GM23338 (cell line): ENCODE measurements at regions not wholly inside any gene's neighbourhood (a gene's known extent, or its start where the extent isn't known, plus 50 kb on each side); places are given as distances from the start of the nearest gene placed in this dataset.

Experiments used
- ATAC-seq: fragments of 200-7000 bp; cut with Tn5 transposase; 3 replicates; pipeline ENCODE4 v1.9.1; 2020
- DNase-seq: peaks from one replicate; pipeline ENCODE4 v3.0.0-alpha.2; 2015; ENCODE audit warnings: low spot score
- H2AFZ ChIP-seq: fragments of 200-600 bp; sonication (generic); 2 replicates; pipeline ENCODE4 v1.8.0; 2016; ENCODE audit warnings: antibody characterized with exemption, mild to moderate bottlenecking, moderate library complexity
- H3F3A ChIP-seq: fragments of 200-600 bp; sonication (generic); replicated peaks from 2 replicates; pipeline ENCODE4 v1.8.0; 2017; ENCODE audit warnings: antibody characterized with exemption, mixed run types, low read depth
- H3K27ac ChIP-seq: fragments of 200-600 bp; sonication (generic); 2 replicates; pipeline ENCODE4 v1.6.1; 2016; ENCODE audit warnings: low read depth
- H3K27me3 ChIP-seq: fragments of 200-600 bp; sonication (generic); 2 replicates; pipeline ENCODE4 v1.8.0; 2016; ENCODE audit warnings: mild to moderate bottlenecking, mixed run types, moderate library complexity; ENCODE audit not compliant: insufficient read depth
- H3K36me3 ChIP-seq: fragments of 200-600 bp; sonication (generic); 2 replicates; pipeline ENCODE4 v1.8.0; 2016; ENCODE audit warnings: mild to moderate bottlenecking; ENCODE audit not compliant: insufficient read depth
- H3K4me1 ChIP-seq: fragments of 200-600 bp; sonication (generic); 2 replicates; pipeline ENCODE4 v1.8.0; 2016; ENCODE audit warnings: mild to moderate bottlenecking, moderate library complexity; ENCODE audit not compliant: insufficient read depth
- H3K4me2 ChIP-seq: fragments of 200-600 bp; sonication (generic); 2 replicates; pipeline ENCODE4 v1.7.1; 2017; ENCODE audit warnings: mixed run types
- H3K4me3 ChIP-seq: fragments of 200-600 bp; sonication (generic); 2 replicates; pipeline ENCODE4 v1.6.1; 2016; ENCODE audit warnings: mixed run types
- H3K79me2 ChIP-seq: fragments of 200-600 bp; sonication (generic); replicated peaks from 2 replicates; pipeline ENCODE4 v1.8.0; 2017; ENCODE audit warnings: mild to moderate bottlenecking; ENCODE audit not compliant: insufficient read depth
- H3K9me2 ChIP-seq: fragments of 200-600 bp; sonication (generic); 2 replicates; pipeline ENCODE4 v1.8.0; 2017; ENCODE audit not compliant: insufficient read depth
- H4K20me1 ChIP-seq: fragments of 200-600 bp; sonication (generic); replicated peaks from 2 replicates; pipeline ENCODE4 v1.8.0; 2017; ENCODE audit warnings: mild to moderate bottlenecking; ENCODE audit not compliant: insufficient read depth
- H3K27ac Mint-ChIP-seq: 2 replicates; pipeline ENCODE4 v1.8.0; 2020; ENCODE audit warnings: inconsistent platforms, mild to moderate bottlenecking, moderate library complexity, mixed read lengths
- H3K27me3 Mint-ChIP-seq: 3 replicates; pipeline ENCODE4 v1.8.0; 2022; ENCODE audit warnings: low read depth, mild to moderate bottlenecking, moderate library complexity, mixed read lengths, inconsistent platforms; ENCODE audit not compliant: insufficient read depth, poor library complexity
- H3K36me3 Mint-ChIP-seq: 3 replicates; pipeline ENCODE4 v1.8.0; 2021; ENCODE audit warnings: low read depth, mild to moderate bottlenecking, inconsistent platforms, moderate library complexity, mixed read lengths
- H3K4me1 Mint-ChIP-seq: 3 replicates; pipeline ENCODE4 v1.8.0; 2020; ENCODE audit warnings: mild to moderate bottlenecking, inconsistent platforms, mixed read lengths
- H3K4me3 Mint-ChIP-seq: 3 replicates; pipeline ENCODE4 v1.8.0; 2021; ENCODE audit warnings: moderate library complexity, mild to moderate bottlenecking, inconsistent platforms, mixed read lengths
- H3K9me3 Mint-ChIP-seq: 3 replicates; pipeline ENCODE4 v1.8.0; 2020; ENCODE audit warnings: moderate library complexity, mild to moderate bottlenecking, inconsistent platforms, mixed read lengths
- CREB1 ChIP-seq: fragments of 250-450 bp; sonication (Bioruptor Pico); IDR thresholded peaks from 2 replicates; pipeline ENCODE4 v1.5.0; 2020; ENCODE audit warnings: low read depth, mild to moderate bottlenecking, moderate library complexity
- ETS1 ChIP-seq: IDR thresholded peaks from 2 replicates; pipeline ENCODE4 v1.6.1; 2016; ENCODE audit warnings: antibody characterized with exemption
- EZH2 ChIP-seq: fragments of 200-600 bp; sonication (generic); IDR thresholded peaks from one replicate; pipeline ENCODE4 v1.8.0; 2017; ENCODE audit warnings: antibody characterized with exemption, mild to moderate bottlenecking, low read depth; ENCODE audit not compliant: unreplicated experiment
- JUNB ChIP-seq: IDR thresholded peaks from one replicate; pipeline ENCODE4 v1.6.1; 2016; ENCODE audit warnings: antibody characterized with exemption; ENCODE audit not compliant: unreplicated experiment
- NANOG ChIP-seq: IDR thresholded peaks from 2 replicates; pipeline ENCODE4 v1.6.1; 2016; ENCODE audit warnings: antibody characterized with exemption, borderline replicate concordance
- POLR2AphosphoS5 ChIP-seq: IDR thresholded peaks from 2 replicates; pipeline ENCODE4 v1.6.1; 2016; ENCODE audit warnings: antibody characterized with exemption, low read depth
- STAT1 ChIP-seq: IDR thresholded peaks from one replicate; pipeline ENCODE4 v1.6.1; 2016; ENCODE audit warnings: antibody characterized with exemption; ENCODE audit not compliant: unreplicated experiment
- ZNF114 ChIP-seq: fragments of 250-450 bp; sonication (Bioruptor Pico); IDR thresholded peaks from 2 replicates; pipeline ENCODE4 v1.5.0; 2020; ENCODE audit warnings: mild to moderate bottlenecking, moderate library complexity
- ZNF331 ChIP-seq: fragments of 250-450 bp; sonication (Bioruptor Pico); IDR thresholded peaks from 2 replicates; pipeline ENCODE4 v1.5.0; 2020; ENCODE audit warnings: low read depth, mild to moderate bottlenecking, moderate library complexity
- TF ChIP-seq, protein P1 (sequence below): fragments of 250-450 bp; sonication (Bioruptor Pico); IDR thresholded peaks from 2 replicates; pipeline ENCODE4 v1.5.0; 2020; ENCODE audit warnings: mild to moderate bottlenecking, moderate library complexity
- TF ChIP-seq, protein P2 (sequence below), 2 experiments: fragments of 200-600 bp in 1 of 2; sonication (generic) in 1 of 2; conservative IDR thresholded peaks; 2 replicates each; pipeline versions ENCODE4 v1.5.1 to v1.6.1; 2016 to 2017; ENCODE audit warnings: antibody characterized with exemption in 2 of 2, low read depth in 2 of 2, mild to moderate bottlenecking in 2 of 2, moderate library complexity in 1 of 2
- TF ChIP-seq, protein P3 (sequence below): IDR thresholded peaks from one replicate; pipeline ENCODE4 v1.6.1; 2018; ENCODE audit warnings: antibody characterized with exemption; ENCODE audit not compliant: unreplicated experiment

- Mint-ChIP-seq H3K27ac (no peak overlapping the region), H3K36me3 (no peaks in the 10 kb centered on the region), H3K27me3 (no peaks in the 10 kb centered on the region), H3K4me3 (no peak overlapping the region), H3K9me3 (peaks cover 5% of the 10 kb centered on the region; the same call in 1 of the 3 replicates), H3K4me1 (no peaks in the 10 kb centered on the region)
- Histone ChIP-seq H3K4me2 (no peak overlapping the region), H2AFZ (no peak overlapping the region), H3K27me3 (no peaks in the 10 kb centered on the region), H3K27ac (no peak overlapping the region), H3K4me1 (no peaks in the 10 kb centered on the region), H4K20me1 (no peaks in the 10 kb centered on the region), H3F3A (no peaks in the 10 kb centered on the region), H3K36me3 (no peaks in the 10 kb centered on the region), H3K4me3 (no peak overlapping the region), H3K9me2 (peaks cover 7% of the 10 kb centered on the region), H3K79me2 (no peaks in the 10 kb centered on the region)
- TF ChIP-seq ZNF331 (no peak), POLR2AphosphoS5 (no peak), ZNF114 (CRISPR knock-in tag) (no peak), JUNB (no peak), CREB1 (CRISPR knock-in tag) (no peak), EZH2 (no peak), ETS1 (no peak), STAT1 (no peak), NANOG (no peak)
- TF ChIP-seq, protein P1, sequence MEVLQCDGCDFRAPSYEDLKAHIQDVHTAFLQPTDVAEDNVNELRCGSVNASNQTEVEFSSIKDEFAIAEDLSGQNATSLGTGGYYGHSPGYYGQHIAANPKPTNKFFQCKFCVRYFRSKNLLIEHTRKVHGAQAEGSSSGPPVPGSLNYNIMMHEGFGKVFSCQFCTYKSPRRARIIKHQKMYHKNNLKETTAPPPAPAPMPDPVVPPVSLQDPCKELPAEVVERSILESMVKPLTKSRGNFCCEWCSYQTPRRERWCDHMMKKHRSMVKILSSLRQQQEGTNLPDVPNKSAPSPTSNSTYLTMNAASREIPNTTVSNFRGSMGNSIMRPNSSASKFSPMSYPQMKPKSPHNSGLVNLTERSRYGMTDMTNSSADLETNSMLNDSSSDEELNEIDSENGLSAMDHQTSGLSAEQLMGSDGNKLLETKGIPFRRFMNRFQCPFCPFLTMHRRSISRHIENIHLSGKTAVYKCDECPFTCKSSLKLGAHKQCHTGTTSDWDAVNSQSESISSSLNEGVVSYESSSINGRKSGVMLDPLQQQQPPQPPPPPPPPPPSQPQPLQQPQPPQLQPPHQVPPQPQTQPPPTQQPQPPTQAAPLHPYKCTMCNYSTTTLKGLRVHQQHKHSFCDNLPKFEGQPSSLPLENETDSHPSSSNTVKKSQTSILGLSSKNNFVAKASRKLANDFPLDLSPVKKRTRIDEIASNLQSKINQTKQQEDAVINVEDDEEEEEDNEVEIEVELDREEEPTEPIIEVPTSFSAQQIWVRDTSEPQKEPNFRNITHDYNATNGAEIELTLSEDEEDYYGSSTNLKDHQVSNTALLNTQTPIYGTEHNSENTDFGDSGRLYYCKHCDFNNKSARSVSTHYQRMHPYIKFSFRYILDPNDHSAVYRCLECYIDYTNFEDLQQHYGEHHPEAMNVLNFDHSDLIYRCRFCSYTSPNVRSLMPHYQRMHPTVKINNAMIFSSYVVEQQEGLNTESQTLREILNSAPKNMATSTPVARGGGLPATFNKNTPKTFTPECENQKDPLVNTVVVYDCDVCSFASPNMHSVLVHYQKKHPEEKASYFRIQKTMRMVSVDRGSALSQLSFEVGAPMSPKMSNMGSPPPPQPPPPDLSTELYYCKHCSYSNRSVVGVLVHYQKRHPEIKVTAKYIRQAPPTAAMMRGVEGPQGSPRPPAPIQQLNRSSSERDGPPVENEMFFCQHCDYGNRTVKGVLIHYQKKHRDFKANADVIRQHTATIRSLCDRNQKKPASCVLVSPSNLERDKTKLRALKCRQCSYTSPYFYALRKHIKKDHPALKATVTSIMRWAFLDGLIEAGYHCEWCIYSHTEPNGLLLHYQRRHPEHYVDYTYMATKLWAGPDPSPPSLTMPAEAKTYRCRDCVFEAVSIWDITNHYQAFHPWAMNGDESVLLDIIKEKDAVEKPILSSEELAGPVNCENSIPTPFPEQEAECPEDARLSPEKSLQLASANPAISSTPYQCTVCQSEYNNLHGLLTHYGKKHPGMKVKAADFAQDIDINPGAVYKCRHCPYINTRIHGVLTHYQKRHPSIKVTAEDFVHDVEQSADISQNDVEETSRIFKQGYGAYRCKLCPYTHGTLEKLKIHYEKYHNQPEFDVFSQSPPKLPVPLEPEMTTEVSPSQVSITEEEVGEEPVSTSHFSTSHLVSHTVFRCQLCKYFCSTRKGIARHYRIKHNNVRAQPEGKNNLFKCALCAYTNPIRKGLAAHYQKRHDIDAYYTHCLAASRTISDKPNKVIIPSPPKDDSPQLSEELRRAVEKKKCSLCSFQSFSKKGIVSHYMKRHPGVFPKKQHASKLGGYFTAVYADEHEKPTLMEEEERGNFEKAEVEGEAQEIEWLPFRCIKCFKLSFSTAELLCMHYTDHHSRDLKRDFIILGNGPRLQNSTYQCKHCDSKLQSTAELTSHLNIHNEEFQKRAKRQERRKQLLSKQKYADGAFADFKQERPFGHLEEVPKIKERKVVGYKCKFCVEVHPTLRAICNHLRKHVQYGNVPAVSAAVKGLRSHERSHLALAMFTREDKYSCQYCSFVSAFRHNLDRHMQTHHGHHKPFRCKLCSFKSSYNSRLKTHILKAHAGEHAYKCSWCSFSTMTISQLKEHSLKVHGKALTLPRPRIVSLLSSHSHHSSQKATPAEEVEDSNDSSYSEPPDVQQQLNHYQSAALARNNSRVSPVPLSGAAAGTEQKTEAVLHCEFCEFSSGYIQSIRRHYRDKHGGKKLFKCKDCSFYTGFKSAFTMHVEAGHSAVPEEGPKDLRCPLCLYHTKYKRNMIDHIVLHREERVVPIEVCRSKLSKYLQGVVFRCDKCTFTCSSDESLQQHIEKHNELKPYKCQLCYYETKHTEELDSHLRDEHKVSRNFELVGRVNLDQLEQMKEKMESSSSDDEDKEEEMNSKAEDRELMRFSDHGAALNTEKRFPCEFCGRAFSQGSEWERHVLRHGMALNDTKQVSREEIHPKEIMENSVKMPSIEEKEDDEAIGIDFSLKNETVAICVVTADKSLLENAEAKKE (CRISPR knock-in tag), result no peak
- TF ChIP-seq, protein P2, sequence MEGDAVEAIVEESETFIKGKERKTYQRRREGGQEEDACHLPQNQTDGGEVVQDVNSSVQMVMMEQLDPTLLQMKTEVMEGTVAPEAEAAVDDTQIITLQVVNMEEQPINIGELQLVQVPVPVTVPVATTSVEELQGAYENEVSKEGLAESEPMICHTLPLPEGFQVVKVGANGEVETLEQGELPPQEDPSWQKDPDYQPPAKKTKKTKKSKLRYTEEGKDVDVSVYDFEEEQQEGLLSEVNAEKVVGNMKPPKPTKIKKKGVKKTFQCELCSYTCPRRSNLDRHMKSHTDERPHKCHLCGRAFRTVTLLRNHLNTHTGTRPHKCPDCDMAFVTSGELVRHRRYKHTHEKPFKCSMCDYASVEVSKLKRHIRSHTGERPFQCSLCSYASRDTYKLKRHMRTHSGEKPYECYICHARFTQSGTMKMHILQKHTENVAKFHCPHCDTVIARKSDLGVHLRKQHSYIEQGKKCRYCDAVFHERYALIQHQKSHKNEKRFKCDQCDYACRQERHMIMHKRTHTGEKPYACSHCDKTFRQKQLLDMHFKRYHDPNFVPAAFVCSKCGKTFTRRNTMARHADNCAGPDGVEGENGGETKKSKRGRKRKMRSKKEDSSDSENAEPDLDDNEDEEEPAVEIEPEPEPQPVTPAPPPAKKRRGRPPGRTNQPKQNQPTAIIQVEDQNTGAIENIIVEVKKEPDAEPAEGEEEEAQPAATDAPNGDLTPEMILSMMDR (conservative IDR thresholded peaks at IDR 0.05; ENCODE audit: low read depth in 2 of 2), result no peak
- TF ChIP-seq, protein P3, sequence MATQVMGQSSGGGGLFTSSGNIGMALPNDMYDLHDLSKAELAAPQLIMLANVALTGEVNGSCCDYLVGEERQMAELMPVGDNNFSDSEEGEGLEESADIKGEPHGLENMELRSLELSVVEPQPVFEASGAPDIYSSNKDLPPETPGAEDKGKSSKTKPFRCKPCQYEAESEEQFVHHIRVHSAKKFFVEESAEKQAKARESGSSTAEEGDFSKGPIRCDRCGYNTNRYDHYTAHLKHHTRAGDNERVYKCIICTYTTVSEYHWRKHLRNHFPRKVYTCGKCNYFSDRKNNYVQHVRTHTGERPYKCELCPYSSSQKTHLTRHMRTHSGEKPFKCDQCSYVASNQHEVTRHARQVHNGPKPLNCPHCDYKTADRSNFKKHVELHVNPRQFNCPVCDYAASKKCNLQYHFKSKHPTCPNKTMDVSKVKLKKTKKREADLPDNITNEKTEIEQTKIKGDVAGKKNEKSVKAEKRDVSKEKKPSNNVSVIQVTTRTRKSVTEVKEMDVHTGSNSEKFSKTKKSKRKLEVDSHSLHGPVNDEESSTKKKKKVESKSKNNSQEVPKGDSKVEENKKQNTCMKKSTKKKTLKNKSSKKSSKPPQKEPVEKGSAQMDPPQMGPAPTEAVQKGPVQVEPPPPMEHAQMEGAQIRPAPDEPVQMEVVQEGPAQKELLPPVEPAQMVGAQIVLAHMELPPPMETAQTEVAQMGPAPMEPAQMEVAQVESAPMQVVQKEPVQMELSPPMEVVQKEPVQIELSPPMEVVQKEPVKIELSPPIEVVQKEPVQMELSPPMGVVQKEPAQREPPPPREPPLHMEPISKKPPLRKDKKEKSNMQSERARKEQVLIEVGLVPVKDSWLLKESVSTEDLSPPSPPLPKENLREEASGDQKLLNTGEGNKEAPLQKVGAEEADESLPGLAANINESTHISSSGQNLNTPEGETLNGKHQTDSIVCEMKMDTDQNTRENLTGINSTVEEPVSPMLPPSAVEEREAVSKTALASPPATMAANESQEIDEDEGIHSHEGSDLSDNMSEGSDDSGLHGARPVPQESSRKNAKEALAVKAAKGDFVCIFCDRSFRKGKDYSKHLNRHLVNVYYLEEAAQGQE, result no peak
- ATAC-seq (no peak), DNase-seq (no peak)
Observed at GRCh38 chr3:154886437-154886836, 193.7 kb upstream of the MME start.
